HT-29 (cell line): ENCODE measurements at regions not wholly inside any gene's neighbourhood (a gene's known extent, or its start where the extent isn't known, plus 50 kb on each side); places are given as distances from the start of the nearest gene placed in this dataset.
"Not testable (repeated sequence)": the region's sequence is repeated elsewhere in the genome, so short reads cannot be mapped to it uniquely, and the experiment has no call there.

Experiments
- DNase-seq: peaks from one replicate; pipeline ENCODE4 v3.0.0-alpha.2; 2015; ENCODE audit warnings: low spot score

GRCh38 chr10:125605167-125605566 is 77.8 kb downstream of the TEX36 start:
- DNase-seq, result no peak

DNA sequence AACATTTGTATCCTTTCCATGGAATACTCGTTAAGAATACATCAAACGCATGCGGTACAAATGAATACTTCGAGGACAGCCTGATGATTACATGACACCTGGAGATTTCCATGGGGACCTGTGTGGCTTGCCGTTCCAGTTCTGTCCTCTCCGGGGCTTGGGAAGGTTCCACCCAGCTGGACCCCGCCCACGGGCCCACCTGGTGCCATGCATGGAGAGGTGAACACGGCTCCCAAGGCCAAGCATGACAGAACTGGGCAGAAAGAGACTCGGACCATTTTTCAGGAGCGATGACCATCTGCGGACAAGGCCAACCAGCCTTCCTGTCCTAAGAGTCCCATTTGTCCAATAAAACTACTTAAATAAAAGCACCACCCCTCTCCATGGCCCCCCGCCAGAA is 80.1 kb downstream of the TEX36 start:
- DNase-seq, result no peak

GRCh38 chr10:125599194-125599593 is 83.8 kb downstream of the TEX36 start:
- no peak for DNase-seq

GRCh38 chr10:125595911-125596310 is 87.1 kb downstream of the TEX36 start:
- DNase-seq, result no peak

DNA sequence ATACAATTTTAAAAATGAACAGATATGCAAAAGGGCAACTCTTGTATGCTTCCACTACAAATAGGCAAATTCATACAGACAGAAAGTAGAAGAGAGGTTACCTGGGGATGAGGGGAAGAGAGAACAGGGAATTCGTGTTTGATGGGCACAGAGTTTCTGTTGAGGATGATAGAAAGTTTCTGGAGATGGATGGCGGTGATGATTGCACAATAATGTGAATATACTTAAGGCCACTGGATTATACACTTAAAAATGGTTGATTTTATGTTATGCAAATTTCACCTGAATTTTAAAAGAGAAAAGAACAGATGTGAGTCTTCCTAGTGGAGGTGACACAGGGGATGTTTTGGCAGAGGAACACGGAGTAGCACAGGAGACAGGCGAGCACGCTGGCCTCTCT is 89.3 kb downstream of the TEX36 start:
- DNase-seq, result no peak

DNA sequence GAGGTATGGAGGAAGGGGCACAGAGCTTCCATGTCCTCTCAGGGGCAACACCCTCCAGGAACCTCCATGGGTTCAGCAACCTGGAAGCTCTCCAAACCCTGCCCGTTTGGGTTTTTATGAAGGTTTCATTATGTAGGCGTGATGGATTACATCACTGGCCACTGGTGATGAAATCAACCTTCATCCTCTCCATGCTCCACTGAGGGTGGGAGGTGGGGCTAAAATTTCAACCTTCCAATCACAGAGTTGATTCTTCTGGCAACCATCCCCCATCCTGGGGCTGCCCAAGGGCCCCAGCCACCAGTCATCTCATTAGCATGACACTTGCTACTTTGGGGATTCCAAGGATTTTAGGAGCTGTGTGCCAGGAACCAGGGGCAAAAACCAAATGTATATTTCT is 90.1 kb downstream of the TEX36 start:
- no peak for DNase-seq

- DNase-seq, result no peak
Measured at GRCh38 chr10:125591886-125592285, 91.1 kb downstream of the TEX36 start.

DNA sequence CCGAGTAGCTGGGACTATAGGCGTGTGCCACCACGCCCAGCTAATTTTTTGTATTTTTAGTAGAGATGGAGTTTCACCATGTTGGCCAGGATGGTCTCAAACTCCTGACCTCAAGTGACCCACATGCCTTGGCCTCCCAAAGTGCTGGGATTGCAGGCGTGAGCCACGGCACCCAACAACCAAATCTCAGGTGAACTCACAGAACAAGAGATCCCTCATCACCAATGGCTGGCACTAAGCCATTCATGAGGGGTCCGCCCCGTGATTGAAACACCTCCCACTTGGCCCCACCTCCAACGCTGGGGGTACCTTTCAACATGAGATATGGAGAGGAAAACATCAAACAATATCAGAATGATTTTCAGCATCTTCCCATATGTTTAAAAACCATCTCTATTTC is 94.2 kb downstream of the TEX36 start:
- DNase-seq, result not testable (repeated sequence)

DNA sequence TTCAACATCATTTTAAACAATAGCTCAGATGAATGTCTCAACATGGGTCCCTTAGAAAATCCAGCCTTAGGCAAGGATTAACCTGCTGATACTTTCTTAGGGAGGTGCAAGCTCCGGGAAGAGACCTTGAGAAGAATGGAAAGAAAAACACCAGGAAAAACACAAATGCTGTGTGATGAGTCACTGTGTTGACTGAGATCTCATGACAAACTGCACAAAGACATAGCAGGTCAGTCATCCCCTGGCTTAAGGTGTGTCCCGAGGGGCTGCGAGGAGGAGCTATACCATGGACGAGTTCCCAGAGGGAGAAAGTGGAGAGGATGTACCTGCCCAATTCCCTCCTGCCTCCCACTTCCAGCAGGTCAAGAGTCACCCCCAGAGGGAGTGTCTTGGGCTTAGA is 98.0 kb downstream of the TEX36 start:
- DNase-seq, result no peak

- DNase-seq, result no peak
Measured at GRCh38 chr10:125578658-125579315, 104.2 kb downstream of the TEX36 start.

DNA sequence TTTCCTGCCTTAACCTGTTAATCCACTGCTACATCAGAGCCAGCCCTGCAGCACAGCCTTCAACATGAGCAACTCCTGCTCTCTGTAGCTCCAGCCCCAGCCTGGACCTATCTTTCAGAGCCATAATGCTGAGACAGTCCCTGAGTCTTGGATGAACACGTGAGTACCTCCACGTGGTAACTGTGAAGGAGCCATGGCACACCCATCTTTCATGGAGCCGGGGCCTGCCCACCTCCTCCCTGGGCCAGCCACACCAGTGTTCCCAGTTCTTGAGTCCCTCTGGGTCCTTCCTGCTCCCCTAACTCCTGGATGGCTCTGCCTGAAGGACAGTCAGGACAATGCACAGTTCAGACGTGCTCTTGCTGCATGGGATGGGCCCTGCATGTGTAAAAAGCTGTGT is 107.1 kb downstream of the TEX36 start:
- DNase-seq, result no peak

DNA sequence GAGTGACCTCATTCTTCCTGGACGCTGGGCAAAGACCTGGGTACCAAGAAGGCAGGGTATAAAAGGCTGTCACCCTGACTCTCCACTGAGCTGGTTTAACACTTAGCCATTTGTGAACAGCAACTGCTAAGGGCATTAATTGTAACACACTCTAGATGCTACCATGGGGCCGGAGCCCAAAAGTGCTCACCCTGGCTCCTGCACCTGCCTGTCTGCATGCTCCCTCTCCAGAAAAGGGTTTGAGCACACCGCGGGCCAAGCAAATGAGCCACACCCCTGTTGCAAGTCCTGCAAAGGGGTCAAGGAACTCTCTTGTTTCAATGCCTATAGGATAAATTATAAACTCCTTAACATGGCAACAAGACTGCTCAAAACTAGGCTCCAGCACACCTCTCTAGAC is 114.8 kb downstream of the TEX36 start:
- DNase-seq, result no peak

DNA sequence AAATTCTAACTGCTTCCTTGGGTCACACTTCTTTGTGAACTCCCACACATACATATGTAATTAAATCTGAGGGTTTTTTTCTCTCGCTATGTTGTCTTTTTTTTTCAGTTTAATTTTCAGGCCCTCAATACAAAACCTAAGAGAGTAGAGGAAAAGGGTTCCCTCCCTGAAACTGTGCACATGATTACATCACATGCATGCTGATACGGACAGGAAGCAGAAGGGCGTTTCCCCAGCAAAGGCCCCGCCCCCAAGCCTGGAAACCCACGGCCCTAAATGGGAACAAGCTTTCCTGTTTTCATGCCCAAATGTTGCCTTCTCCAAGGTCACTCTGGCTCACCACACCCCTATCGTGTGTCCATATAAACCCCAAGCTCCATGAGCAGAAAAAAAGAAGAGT is 115.4 kb downstream of the TEX36 start:
- no peak for DNase-seq

GRCh38 chr10:125565046-125565445 is 117.9 kb downstream of the TEX36 start:
- no peak for DNase-seq

DNA sequence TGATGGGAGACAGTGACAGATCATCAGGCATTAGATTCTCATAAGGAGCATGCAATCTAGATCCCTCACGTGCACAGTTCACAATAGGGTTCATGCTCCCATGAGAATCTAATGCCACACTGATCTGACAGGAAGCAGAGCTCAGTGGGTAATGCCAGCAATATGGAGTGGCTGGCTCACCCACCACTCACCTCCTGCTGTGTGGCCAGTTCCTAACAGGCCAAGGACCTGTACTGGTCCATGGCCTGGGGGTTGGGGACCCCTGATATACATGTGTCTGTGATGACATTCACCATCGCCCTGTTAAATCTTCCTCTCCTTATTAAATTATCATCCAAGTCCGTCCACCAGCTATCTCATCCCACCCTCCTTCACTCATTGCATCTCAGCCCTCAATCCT is 118.4 kb downstream of the TEX36 start:
- DNase-seq, result no peak

GRCh38 chr10:125562737-125563136 is 120.2 kb downstream of the TEX36 start:
- no peak for DNase-seq

GRCh38 chr10:125560947-125561346 is 122.0 kb downstream of the TEX36 start:
- no peak for DNase-seq

DNA sequence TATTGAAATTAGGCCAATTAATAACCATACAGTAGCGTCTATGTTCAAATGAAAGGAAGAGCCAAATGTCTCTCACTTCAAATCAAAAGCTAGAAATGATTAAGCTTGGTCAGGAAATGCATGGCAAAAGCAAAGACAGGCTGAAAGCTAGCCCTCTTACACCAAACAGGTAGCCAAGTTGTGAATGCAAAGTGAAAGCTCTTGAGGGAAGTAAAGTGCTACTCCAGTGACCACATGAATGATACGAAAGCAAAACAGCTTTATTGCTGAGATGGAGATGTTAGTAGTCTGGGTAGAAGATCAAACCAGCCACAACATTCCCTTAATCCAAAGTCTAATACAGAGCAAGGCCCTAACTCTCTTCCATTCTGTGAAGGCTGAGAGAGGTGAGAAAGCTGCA is 123.8 kb downstream of the TEX36 start:
- DNase-seq, result no peak

DNA sequence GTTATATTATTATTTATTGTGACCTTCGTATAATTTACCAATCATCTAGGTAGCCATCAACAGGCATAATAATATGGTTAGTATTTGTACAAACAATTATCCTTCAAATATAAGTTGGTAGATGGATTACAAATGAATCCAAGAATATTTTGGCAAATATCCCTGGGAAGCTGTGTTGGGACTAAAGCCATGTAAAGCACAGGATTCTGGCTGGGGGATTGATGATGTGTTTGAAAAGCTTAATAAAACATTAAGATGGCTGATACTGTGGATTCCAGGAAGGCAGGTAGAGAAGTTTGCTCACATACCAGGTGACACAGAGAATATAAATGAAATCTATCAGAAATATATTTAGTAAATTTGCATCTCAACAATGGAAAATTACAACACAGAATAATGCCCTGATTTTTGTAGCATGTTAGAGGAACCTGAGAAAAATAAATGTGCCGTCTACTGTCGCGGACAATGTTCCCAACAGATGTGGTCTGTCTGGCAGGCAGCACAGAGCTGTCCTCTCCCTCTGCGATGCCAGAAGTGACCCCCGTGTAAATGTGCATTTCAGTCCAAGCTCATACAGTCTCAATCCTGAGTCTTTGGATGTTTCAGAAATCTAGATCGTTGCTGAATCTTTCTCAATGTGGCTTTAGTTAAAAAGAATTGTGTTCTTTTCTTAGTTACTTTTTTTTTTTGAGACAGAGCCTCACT is 125.0 kb downstream of the TEX36 start:
- DNase-seq, result no peak

DNA sequence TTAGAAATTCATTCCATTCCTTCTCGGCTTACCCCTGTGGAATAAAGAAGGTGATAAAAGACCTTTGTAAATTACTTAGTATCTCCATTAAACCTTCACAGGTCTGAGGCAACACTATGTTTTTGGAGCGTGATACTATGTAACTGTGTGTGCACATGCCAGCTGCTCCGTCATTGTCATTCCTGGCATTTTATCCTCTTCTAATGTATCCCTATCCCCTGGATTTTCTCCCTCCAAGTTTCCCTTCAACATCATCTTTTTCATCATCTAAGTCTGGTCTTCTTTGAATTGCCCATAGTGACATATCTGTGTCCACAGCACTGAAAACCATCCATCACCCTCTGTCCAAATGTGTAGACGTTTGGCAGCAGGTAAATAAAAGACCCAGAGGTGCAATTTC is 125.7 kb downstream of the TEX36 start:
- no peak for DNase-seq

GRCh38 chr10:125556882-125557281 is 126.1 kb downstream of the TEX36 start:
- DNase-seq, result no peak

DNA sequence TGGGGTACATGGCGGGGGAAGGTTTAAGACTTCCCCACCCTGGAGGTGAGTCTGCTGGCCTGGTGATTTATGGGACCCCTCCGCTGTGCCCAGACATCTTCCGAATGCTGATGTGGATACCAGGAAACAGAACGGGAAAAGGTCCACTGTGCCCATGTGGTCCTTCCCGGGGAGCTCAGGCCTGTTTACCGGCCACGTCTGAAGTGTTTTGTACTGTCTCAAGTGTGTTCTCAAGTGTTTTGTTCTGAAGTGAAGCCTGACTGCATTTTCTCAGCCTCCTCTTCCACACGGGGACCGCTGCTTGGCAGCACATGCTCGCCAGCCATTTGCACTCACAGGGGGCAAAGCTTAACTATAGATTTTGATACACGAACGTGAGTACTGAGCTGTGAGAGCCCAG is 127.2 kb downstream of the TEX36 start:
- DNase-seq, result no peak

- no peak for DNase-seq
Measured at GRCh38 chr10:125555267-125555666, 127.7 kb downstream of the TEX36 start.

- DNase-seq, result no peak
Measured at GRCh38 chr10:125554753-125555152, 128.2 kb downstream of the TEX36 start.
